Neuronal stem cell (in vitro differentiated cells): ENCODE measurements at regions not wholly inside any gene's neighbourhood (a gene's known extent, or its start where the extent isn't known, plus 50 kb on each side); places are given as distances from the start of the nearest gene placed in this dataset.

ENCODE experiments used
- DNase-seq: peaks from one replicate; pipeline ENCODE4 v3.0.0-alpha.2; 2013; ENCODE audit warnings: low spot score
- H2AFZ ChIP-seq: one replicate; pipeline ENCODE4 v1.6.1; 2013; ENCODE audit warnings: mild to moderate bottlenecking, low read length, inconsistent platforms
- H2AK5ac ChIP-seq: 2 replicates; pipeline ENCODE4 v1.6.1; 2013; ENCODE audit warnings: low read depth, mild to moderate bottlenecking, inconsistent platforms, low read length, moderate library complexity, mixed read lengths
- H2BK120ac ChIP-seq: 2 replicates; pipeline ENCODE4 v1.6.1; 2013; ENCODE audit warnings: low read depth, mild to moderate bottlenecking, inconsistent platforms, low read length, moderate library complexity, mixed read lengths
- H2BK12ac ChIP-seq: one replicate; pipeline ENCODE4 v1.6.1; 2013; ENCODE audit warnings: low read length, inconsistent platforms
- H2BK15ac ChIP-seq: 2 replicates; pipeline ENCODE4 v1.6.1; 2013; ENCODE audit warnings: mild to moderate bottlenecking, low read length, inconsistent platforms, mixed read lengths
- H2BK5ac ChIP-seq: one replicate; pipeline ENCODE4 v1.6.1; 2013; ENCODE audit warnings: inconsistent platforms, mild to moderate bottlenecking, low read length, moderate library complexity
- H3K14ac ChIP-seq: one replicate; pipeline ENCODE4 v1.6.1; 2013; ENCODE audit warnings: low read length, inconsistent platforms
- H3K18ac ChIP-seq: 2 replicates; pipeline ENCODE4 v1.6.1; 2013; ENCODE audit warnings: low read length, inconsistent platforms
- H3K23ac ChIP-seq: 2 replicates; pipeline ENCODE4 v1.6.1; 2013; ENCODE audit warnings: low read depth, mild to moderate bottlenecking, mixed read lengths, low read length, inconsistent platforms; ENCODE audit not compliant: poor library complexity
- H3K27ac ChIP-seq: replicated peaks from 3 replicates; pipeline ENCODE4 v1.5.1; 2013; ENCODE audit warnings: low read length, inconsistent platforms
- H3K27me3 ChIP-seq, 3 experiments: 2 replicates each; pipeline ENCODE4 v1.6.1; 2013; ENCODE audit warnings: low read length in 3 of 3, mild to moderate bottlenecking in 2 of 3, inconsistent platforms in 1 of 3, low read depth in 1 of 3, mixed read lengths in 1 of 3, moderate library complexity in 1 of 3; ENCODE audit not compliant: control insufficient read depth in 3 of 3, insufficient read depth in 3 of 3
- H3K36me3 ChIP-seq, 2 donors: replicated peaks in 1 of 2; 2 replicates each; pipeline ENCODE4 v1.6.1; 2013; ENCODE audit warnings: low read length in 2 of 2; ENCODE audit not compliant: control insufficient read depth in 2 of 2, insufficient read depth in 2 of 2
- H3K4ac ChIP-seq: 2 replicates; pipeline ENCODE4 v1.6.1; 2013; ENCODE audit warnings: inconsistent platforms, mild to moderate bottlenecking, low read length, moderate library complexity
- H3K4me1 ChIP-seq, 2 donors: 1 replicate in 1 of 2; 2 replicates in 1 of 2; pipeline ENCODE4 v1.6.1; 2013; ENCODE audit warnings: low read length in 2 of 2, low read depth in 1 of 2; ENCODE audit not compliant: control insufficient read depth in 2 of 2, insufficient read depth in 1 of 2
- H3K4me2 ChIP-seq: one replicate; pipeline ENCODE4 v1.6.1; 2013; ENCODE audit warnings: mild to moderate bottlenecking, low read length, inconsistent platforms; ENCODE audit not compliant: insufficient read depth, poor library complexity, severe bottlenecking
- H3K4me3 ChIP-seq, 2 donors: 2 replicates each; pipeline ENCODE4 v1.5.1; 2013; ENCODE audit warnings: low read length in 2 of 2, mild to moderate bottlenecking in 2 of 2, inconsistent platforms in 1 of 2, moderate library complexity in 1 of 2
- H3K79me1 ChIP-seq: one replicate; pipeline ENCODE4 v1.6.1; 2013; ENCODE audit warnings: low read depth, mild to moderate bottlenecking, inconsistent platforms, low read length, moderate library complexity
- H3K9ac ChIP-seq: one replicate; pipeline ENCODE4 v1.6.1; 2013; ENCODE audit warnings: mild to moderate bottlenecking, low read depth, low read length, inconsistent platforms; ENCODE audit not compliant: poor library complexity
- H3K9me3 ChIP-seq, 2 donors: replicated peaks in 1 of 2; 2 replicates each; pipeline versions ENCODE3 to v1.6.1; 2013; ENCODE audit warnings: low read length in 2 of 2, mild to moderate bottlenecking in 2 of 2, inconsistent platforms in 1 of 2, low read depth in 1 of 2, mixed read lengths in 1 of 2, moderate library complexity in 1 of 2; ENCODE audit not compliant: control insufficient read depth in 2 of 2, insufficient read depth in 1 of 2
- H4K8ac ChIP-seq: one replicate; pipeline ENCODE4 v1.6.1; 2013; ENCODE audit warnings: low read depth, mild to moderate bottlenecking, inconsistent platforms, low read length, moderate library complexity
- H4K91ac ChIP-seq: one replicate; pipeline ENCODE4 v1.6.1; 2013; ENCODE audit warnings: low read length, low read depth, mild to moderate bottlenecking, inconsistent platforms; ENCODE audit not compliant: poor library complexity
- WGBS, 2 donors: extraction: QIAGEN DNeasy Blood & Tissue Kit; methylation state at CpG; one replicate each; pipeline ENCODE4 v1.1.7; 2013; ENCODE audit warnings: missing lambda C conversion rate in 2 of 2, mixed read lengths in 1 of 2; ENCODE audit not compliant: insufficient read length in 2 of 2, insufficient replicate concordance in 1 of 2; ENCODE audit errors: extremely low coverage in 2 of 2; 5-methylcytosine and 5-hydroxymethylcytosine counted together

- DNase-seq: no peak
- H3K4me3 ChIP-seq: no peak overlapping the region
- no peak overlapping the region for H3K18ac ChIP-seq
- no peak overlapping the region for H2BK5ac ChIP-seq
- H2BK120ac ChIP-seq: no peak overlapping the region
- no peak overlapping the region for H2BK12ac ChIP-seq
- no peak overlapping the region for H3K9ac ChIP-seq
- H3K36me3 ChIP-seq: no peaks in the 10 kb centered on the region
- no peak overlapping the region for H3K4me2 ChIP-seq
- no peaks in the 10 kb centered on the region for H3K4me1 ChIP-seq
- H3K9me3 ChIP-seq: peaks cover 2 to 8% of the 10 kb centered on the region in 2 donors
- no peak overlapping the region for H4K8ac ChIP-seq
- H2AFZ ChIP-seq: no peak overlapping the region
- no peaks in the 10 kb centered on the region for H3K27me3 ChIP-seq
- no CpG with 5 or more reads among the region's 2 CpGs for WGBS, 2 donors
- H3K27ac ChIP-seq: no peak overlapping the region
- H3K23ac ChIP-seq: no peak overlapping the region
- no peak overlapping the region for H3K14ac ChIP-seq
- no peak overlapping the region for H3K4ac ChIP-seq
- no peak overlapping the region for H2AK5ac ChIP-seq
- H2BK15ac ChIP-seq: no peak overlapping the region
- H4K91ac ChIP-seq: no peak overlapping the region
- no peaks in the 10 kb centered on the region for H3K79me1 ChIP-seq
These were observed 242.3 kb upstream of the BLID start for GRCh38 chr11:122358292-122358691.

DNA sequence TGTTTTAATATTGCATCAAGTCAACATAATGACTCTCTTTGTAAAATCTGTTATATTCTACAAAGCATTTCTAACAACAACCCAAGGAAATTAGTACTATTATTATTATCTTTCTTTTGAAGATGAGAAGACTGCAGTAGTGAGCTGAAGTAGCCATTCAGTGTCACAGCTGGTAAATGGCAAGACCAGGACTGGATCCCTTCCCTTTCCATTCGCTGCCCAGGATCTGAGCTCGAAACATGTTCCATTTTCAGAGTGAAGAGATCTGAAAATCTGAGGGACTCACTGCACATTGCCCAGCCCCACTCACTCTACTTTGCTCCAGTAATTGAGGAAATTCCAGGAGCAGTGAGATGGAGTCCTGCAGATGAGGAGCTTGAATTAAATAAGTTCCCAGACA, 240.0 kb upstream of the BLID start:
- H3K9ac ChIP-seq: no peak overlapping the region
- H2BK15ac ChIP-seq: no peak overlapping the region
- H2AFZ ChIP-seq: no peak overlapping the region
- no peak overlapping the region for H3K27ac ChIP-seq
- peaks cover 2 to 5% of the 10 kb centered on the region in 2 donors for H3K9me3 ChIP-seq
- no peak overlapping the region for H2BK5ac ChIP-seq
- H3K23ac ChIP-seq: no peak overlapping the region
- no peaks in the 10 kb centered on the region for H3K36me3 ChIP-seq
- H3K79me1 ChIP-seq: no peaks in the 10 kb centered on the region
- no peak overlapping the region for H3K14ac ChIP-seq
- H4K8ac ChIP-seq: no peak overlapping the region
- DNase-seq: no peak
- H2BK12ac ChIP-seq: no peak overlapping the region
- no peaks in the 10 kb centered on the region for H3K4me1 ChIP-seq
- H3K4me2 ChIP-seq: no peak overlapping the region
- no peak overlapping the region for H2BK120ac ChIP-seq
- H3K18ac ChIP-seq: no peak overlapping the region
- H3K4me3 ChIP-seq: no peak overlapping the region
- no peak overlapping the region for H2AK5ac ChIP-seq
- no peak overlapping the region for H4K91ac ChIP-seq
- WGBS, 2 donors: no CpG with 5 or more reads among the region's 2 CpGs
- no peak overlapping the region for H3K4ac ChIP-seq
- H3K27me3 ChIP-seq: no peaks in the 10 kb centered on the region

DNA sequence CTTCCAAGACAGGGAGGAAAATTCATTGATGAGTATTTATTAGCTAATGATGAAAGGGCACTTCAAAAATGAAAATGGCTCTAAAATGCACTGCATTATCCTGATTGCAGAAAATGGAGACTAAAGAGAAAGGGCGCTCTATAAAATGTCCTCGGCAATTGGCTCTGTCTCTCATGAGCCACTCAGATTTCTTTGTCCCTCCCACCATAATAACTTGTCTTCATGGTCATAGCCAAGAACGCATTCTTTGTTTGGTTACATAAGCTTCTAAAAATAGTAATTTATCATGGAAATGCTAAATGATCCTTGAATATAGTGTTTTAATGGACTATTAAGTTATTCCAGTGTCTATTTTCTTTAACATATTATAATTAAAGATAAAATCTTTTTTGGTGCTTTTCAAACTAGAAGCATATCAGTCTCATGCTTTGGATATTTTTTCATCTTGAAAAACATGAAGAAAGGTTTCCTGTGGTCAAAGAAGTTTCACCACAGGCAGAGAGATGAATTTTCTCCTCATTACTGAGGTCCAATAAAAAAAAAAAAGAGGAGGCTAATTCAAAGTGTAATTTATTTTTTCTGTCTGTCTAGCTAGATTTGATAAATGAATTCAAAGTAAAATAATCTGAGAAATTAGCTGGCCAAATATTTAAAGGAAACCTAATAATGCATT, 238.1 kb upstream of the BLID start:
- H2BK120ac ChIP-seq: no peak overlapping the region
- no peak overlapping the region for H3K23ac ChIP-seq
- H4K8ac ChIP-seq: no peak overlapping the region
- H3K4ac ChIP-seq: no peak overlapping the region
- H2AFZ ChIP-seq: no peak overlapping the region
- H3K14ac ChIP-seq: no peak overlapping the region
- no peaks in the 10 kb centered on the region for H3K27me3 ChIP-seq
- H3K4me1 ChIP-seq: no peaks in the 10 kb centered on the region
- H3K18ac ChIP-seq: no peak overlapping the region
- H2AK5ac ChIP-seq: no peak overlapping the region
- no peak overlapping the region for H3K4me2 ChIP-seq
- H3K9me3 ChIP-seq: no peaks in the 10 kb centered on the region
- H3K36me3 ChIP-seq: no peaks in the 10 kb centered on the region
- WGBS, 2 donors: no CpG with 5 or more reads among the region's 3 CpGs
- H2BK12ac ChIP-seq: no peak overlapping the region
- no peak overlapping the region for H2BK15ac ChIP-seq
- H3K27ac ChIP-seq: no peak overlapping the region
- H2BK5ac ChIP-seq: no peak overlapping the region
- no peak overlapping the region for H3K4me3 ChIP-seq
- DNase-seq: no peak
- no peak overlapping the region for H3K9ac ChIP-seq
- H4K91ac ChIP-seq: no peak overlapping the region
- H3K79me1 ChIP-seq: no peaks in the 10 kb centered on the region

- H3K27me3 ChIP-seq: no peaks in the 10 kb centered on the region
- H3K23ac ChIP-seq: no peak overlapping the region
- H2BK15ac ChIP-seq: no peak overlapping the region
- no peak overlapping the region for H3K4ac ChIP-seq
- DNase-seq: no peak
- no peak overlapping the region for H3K18ac ChIP-seq
- no peak overlapping the region for H2AFZ ChIP-seq
- no peaks in the 10 kb centered on the region for H3K79me1 ChIP-seq
- no peak overlapping the region for H2BK12ac ChIP-seq
- no peak overlapping the region for H3K14ac ChIP-seq
- H2AK5ac ChIP-seq: no peak overlapping the region
- no peak overlapping the region for H3K4me2 ChIP-seq
- no peak overlapping the region for H3K9ac ChIP-seq
- no peak overlapping the region for H4K91ac ChIP-seq
- H3K4me1 ChIP-seq: no peaks in the 10 kb centered on the region
- no peak overlapping the region for H3K4me3 ChIP-seq
- no peak overlapping the region for H2BK120ac ChIP-seq
- no CpG with 5 or more reads among the region's 4 CpGs for WGBS, 2 donors
- no peaks in the 10 kb centered on the region for H3K36me3 ChIP-seq
- no peaks in the 10 kb centered on the region for H3K9me3 ChIP-seq
- H4K8ac ChIP-seq: no peak overlapping the region
- no peak overlapping the region for H3K27ac ChIP-seq
- H2BK5ac ChIP-seq: no peak overlapping the region
These were observed 237.5 kb upstream of the BLID start for GRCh38 chr11:122353561-122353960.
